ENCODE measurements at regions not wholly inside any gene's neighbourhood (a gene's known extent, or its start where the extent isn't known, plus 50 kb on each side); places are given as distances from the start of the nearest gene placed in this dataset.

DNA sequence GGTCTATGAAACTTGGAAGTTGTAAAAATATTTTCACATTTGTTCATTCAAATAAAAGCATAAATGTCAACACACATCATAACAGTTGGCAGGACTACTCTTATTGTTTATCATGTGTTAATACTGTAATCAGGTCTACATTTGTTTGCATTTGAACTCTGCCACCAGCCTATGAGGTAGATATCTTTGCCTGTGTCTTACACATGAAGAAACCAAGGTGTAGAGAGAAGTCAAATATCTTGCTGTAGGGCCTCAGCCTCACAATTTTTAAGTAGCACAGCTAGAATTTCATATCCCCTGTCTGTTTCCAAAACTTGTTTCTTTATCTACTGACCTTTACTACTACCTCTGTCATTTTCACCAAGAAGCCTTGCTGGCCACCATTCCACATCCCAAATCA is 161.9 kb downstream of the ZIC4 start:
- TF ChIP-seq FOXP2 (optimal IDR thresholded peaks at IDR 0.05; ENCODE audit: borderline replicate concordance, extremely low read depth, extremely low read length, insufficient read depth) = no peak
- no peak for TF ChIP-seq TAF1 (IDR thresholded peaks at IDR 0.05; ENCODE audit: borderline replicate concordance, insufficient read depth, low read length)
- TF ChIP-seq POLR2AphosphoS5 (IDR thresholded peaks at IDR 0.05; ENCODE audit: low read depth, low read length) = no peak
- TF ChIP-seq, protein P1, sequence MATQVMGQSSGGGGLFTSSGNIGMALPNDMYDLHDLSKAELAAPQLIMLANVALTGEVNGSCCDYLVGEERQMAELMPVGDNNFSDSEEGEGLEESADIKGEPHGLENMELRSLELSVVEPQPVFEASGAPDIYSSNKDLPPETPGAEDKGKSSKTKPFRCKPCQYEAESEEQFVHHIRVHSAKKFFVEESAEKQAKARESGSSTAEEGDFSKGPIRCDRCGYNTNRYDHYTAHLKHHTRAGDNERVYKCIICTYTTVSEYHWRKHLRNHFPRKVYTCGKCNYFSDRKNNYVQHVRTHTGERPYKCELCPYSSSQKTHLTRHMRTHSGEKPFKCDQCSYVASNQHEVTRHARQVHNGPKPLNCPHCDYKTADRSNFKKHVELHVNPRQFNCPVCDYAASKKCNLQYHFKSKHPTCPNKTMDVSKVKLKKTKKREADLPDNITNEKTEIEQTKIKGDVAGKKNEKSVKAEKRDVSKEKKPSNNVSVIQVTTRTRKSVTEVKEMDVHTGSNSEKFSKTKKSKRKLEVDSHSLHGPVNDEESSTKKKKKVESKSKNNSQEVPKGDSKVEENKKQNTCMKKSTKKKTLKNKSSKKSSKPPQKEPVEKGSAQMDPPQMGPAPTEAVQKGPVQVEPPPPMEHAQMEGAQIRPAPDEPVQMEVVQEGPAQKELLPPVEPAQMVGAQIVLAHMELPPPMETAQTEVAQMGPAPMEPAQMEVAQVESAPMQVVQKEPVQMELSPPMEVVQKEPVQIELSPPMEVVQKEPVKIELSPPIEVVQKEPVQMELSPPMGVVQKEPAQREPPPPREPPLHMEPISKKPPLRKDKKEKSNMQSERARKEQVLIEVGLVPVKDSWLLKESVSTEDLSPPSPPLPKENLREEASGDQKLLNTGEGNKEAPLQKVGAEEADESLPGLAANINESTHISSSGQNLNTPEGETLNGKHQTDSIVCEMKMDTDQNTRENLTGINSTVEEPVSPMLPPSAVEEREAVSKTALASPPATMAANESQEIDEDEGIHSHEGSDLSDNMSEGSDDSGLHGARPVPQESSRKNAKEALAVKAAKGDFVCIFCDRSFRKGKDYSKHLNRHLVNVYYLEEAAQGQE (IDR thresholded peaks at IDR 0.05; ENCODE audit: insufficient read depth in 1 of 2, low read depth in 2 of 2, low read length in 2 of 2) = no peak
- TF ChIP-seq SIN3A (IDR thresholded peaks at IDR 0.05; ENCODE audit: borderline replicate concordance, insufficient read depth, low read length) = no peak

DNA sequence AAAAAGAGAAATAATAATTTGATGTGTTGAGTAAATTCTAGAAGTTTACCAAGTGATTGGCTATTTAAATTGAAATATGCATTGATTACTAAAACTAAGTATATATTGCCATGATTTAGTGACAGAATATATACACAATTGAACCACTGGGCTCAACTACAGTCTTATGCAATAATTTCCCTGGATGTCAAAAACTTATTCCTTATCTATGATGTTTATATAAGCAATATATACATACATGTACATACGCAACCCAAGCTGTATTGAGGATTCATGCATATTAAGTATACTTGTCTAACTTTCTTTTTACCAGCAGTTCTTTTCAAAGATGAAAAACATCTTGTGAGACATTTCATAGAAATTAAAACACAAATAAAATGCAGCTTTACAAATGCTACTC is 165.8 kb downstream of the ZIC4 start:
- TF ChIP-seq POLR2AphosphoS5 (IDR thresholded peaks at IDR 0.05; ENCODE audit: low read depth, low read length) (no peak), FOXP2 (optimal IDR thresholded peaks at IDR 0.05; ENCODE audit: borderline replicate concordance, extremely low read depth, extremely low read length, insufficient read depth) (no peak), TAF1 (IDR thresholded peaks at IDR 0.05; ENCODE audit: borderline replicate concordance, insufficient read depth, low read length) (no peak), SIN3A (IDR thresholded peaks at IDR 0.05; ENCODE audit: borderline replicate concordance, insufficient read depth, low read length) (no peak)
- TF ChIP-seq, protein P1 (IDR thresholded peaks at IDR 0.05; ENCODE audit: insufficient read depth in 1 of 2, low read depth in 2 of 2, low read length in 2 of 2) = no peak

DNA sequence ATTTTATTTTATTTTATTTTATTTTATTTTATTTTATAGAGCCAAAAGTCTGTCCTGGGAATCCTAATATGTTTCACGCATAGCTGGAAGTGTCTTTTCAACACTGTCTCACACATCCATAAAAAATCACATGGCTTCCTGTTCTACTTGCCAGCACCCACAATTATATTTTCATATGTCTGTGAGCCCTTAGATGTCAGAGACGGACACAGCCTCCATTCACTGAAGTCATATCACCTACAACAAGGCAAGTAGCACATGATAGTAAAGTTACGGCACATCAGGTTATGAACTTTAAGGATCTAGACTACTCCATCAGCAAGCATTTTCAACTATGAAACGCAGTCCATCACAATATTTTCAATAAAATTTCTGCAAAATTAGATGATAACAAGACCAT is 168.4 kb downstream of the ZIC4 start:
- TF ChIP-seq SIN3A (IDR thresholded peaks at IDR 0.05; ENCODE audit: borderline replicate concordance, insufficient read depth, low read length) (no peak), FOXP2 (optimal IDR thresholded peaks at IDR 0.05; ENCODE audit: borderline replicate concordance, extremely low read depth, extremely low read length, insufficient read depth) (no peak), POLR2AphosphoS5 (IDR thresholded peaks at IDR 0.05; ENCODE audit: low read depth, low read length) (no peak), TAF1 (IDR thresholded peaks at IDR 0.05; ENCODE audit: borderline replicate concordance, insufficient read depth, low read length) (no peak)
- TF ChIP-seq, protein P1 (IDR thresholded peaks at IDR 0.05; ENCODE audit: insufficient read depth in 1 of 2, low read depth in 2 of 2, low read length in 2 of 2) = no peak

DNA sequence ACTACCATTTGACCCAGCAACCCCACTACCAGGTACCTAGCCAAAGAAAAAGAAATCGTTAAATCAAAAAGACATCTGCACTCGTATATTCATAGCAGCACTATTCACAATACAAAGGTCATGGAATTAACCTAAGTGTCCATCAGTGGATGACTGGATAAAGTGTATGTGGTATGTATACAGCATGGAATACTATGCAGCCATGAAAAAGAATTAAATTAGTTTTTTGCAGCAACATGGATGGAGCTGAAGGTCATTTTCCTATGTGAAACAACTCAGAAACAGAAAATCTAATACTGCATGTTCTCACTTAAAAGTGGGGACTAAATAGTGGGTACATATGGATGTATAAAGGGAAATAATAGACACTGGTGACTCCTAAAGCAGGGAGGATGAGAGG is 175.2 kb downstream of the ZIC4 start:
- TF ChIP-seq TAF1 (IDR thresholded peaks at IDR 0.05; ENCODE audit: borderline replicate concordance, insufficient read depth, low read length) (no peak), FOXP2 (optimal IDR thresholded peaks at IDR 0.05; ENCODE audit: borderline replicate concordance, extremely low read depth, extremely low read length, insufficient read depth) (no peak), POLR2AphosphoS5 (IDR thresholded peaks at IDR 0.05; ENCODE audit: low read depth, low read length) (no peak), SIN3A (IDR thresholded peaks at IDR 0.05; ENCODE audit: borderline replicate concordance, insufficient read depth, low read length) (no peak)
- TF ChIP-seq, protein P1 (IDR thresholded peaks at IDR 0.05; ENCODE audit: insufficient read depth in 1 of 2, low read depth in 2 of 2, low read length in 2 of 2) = no peak

DNA sequence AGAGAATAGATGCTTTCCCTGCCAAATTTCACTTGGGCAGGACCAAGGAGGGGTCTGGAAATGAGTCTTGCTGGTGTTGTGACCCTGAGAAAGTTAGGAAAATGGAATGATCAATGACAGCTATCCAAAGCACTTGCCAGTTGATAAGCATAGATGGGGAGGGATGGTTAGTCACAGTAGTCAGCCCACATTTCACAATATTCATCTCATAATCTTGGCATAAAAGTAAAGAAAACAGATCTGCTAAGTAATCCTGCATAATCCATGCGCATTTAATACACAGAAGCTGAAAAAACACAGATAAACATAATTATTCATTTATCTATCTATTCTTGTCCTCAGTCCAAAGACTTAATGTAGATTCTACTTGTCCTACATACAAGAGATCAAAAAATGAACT is 184.1 kb downstream of the ZIC4 start:
- TF ChIP-seq POLR2AphosphoS5 (IDR thresholded peaks at IDR 0.05; ENCODE audit: low read depth, low read length) (no peak), TAF1 (IDR thresholded peaks at IDR 0.05; ENCODE audit: borderline replicate concordance, insufficient read depth, low read length) (no peak), SIN3A (IDR thresholded peaks at IDR 0.05; ENCODE audit: borderline replicate concordance, insufficient read depth, low read length) (no peak), FOXP2 (optimal IDR thresholded peaks at IDR 0.05; ENCODE audit: borderline replicate concordance, extremely low read depth, extremely low read length, insufficient read depth) (no peak)
- TF ChIP-seq, protein P1 (IDR thresholded peaks at IDR 0.05; ENCODE audit: insufficient read depth in 1 of 2, low read depth in 2 of 2, low read length in 2 of 2) = no peak

Data from PFSK-1 (cell line).